ENCODE measurements at regions not wholly inside any gene's neighbourhood (a gene's known extent, or its start where the extent isn't known, plus 50 kb on each side); places are given as distances from the start of the nearest gene placed in this dataset.
A peak's percentile ranks its signal among the peaks of the same experiment; 100 is the strongest.

DNA sequence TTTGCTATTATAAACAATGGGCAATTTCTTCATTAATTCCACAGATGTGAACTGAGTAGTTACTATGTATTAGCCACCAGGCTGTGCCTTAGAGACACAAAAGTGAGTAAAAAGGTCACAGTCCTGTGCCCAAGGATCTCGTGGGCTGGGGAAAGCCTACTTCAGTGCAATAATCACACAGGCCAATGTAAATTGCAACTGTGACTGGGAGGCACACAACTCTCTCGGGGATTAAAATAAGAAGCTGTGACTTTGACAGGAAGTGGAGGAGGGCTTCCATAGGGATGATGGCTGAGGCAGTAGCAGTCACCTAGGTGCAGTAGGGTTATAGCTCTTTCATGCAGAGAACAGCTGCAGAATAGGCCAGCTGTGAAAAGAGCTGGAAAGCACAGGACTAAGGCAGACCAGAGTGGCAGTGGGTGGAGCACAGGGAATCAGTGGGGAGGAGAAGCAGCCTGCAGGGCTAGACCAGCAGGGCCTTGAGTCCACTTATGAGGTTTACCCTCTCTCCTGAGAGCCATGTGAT is 121.9 kb downstream of the MAB21L3 start:
- no peak for DNase-seq

- DNase-seq: no peak
Observed at GRCh38 chr1:116234429-116234828, 123.2 kb downstream of the MAB21L3 start.

GRCh38 chr1:116239916-116240315 is 128.7 kb downstream of the MAB21L3 start:
- no peak for DNase-seq

DNA sequence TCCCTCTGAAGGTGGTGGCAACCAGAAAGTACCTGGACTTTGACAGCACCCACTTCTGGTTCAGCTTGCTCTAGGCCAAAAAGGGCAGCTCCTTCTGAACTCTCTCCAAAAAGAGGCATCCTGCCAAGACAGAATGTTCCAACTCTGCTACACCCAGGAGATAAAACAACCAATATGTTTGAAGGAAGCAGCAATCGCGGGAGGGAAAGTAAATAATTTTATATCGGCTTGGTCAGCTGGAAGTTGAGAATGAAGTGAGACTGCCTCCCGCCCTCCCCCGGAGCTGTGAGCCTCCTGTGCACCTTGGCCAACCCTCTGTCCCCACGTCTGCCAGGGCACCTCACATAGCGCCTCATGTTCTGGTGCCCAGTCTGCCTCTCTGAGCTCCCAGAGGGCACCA is 130.3 kb upstream of the ATP1A1 start:
- no peak for DNase-seq

GRCh38 chr1:116243333-116244054 is 129.6 kb upstream of the ATP1A1 start:
- DNase-seq: no peak

GRCh38 chr1:116246174-116246573 is 126.9 kb upstream of the ATP1A1 start:
- DNase-seq: no peak

DNA sequence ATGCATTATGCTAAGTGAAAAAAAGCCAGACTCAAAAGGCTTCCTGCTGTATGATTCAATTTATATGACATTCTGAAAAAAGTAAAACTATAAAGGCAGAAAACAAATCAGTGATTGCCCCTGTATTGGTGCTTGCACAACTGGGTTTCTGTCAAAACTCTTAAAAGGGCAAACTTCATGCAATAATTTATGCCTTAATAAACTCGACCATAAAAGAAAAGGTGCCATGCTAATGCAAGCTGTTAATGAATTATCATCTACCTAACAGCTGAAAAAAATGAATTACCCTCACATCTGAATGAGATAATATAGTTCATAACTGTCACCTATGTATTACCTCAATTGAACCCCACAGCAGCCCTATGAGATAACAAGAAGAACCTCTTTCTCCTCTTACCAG is 120.8 kb upstream of the ATP1A1 start:
- no peak for DNase-seq

- DNase-seq: no peak
Observed at GRCh38 chr1:116252785-116253184, 120.3 kb upstream of the ATP1A1 start.

DNA sequence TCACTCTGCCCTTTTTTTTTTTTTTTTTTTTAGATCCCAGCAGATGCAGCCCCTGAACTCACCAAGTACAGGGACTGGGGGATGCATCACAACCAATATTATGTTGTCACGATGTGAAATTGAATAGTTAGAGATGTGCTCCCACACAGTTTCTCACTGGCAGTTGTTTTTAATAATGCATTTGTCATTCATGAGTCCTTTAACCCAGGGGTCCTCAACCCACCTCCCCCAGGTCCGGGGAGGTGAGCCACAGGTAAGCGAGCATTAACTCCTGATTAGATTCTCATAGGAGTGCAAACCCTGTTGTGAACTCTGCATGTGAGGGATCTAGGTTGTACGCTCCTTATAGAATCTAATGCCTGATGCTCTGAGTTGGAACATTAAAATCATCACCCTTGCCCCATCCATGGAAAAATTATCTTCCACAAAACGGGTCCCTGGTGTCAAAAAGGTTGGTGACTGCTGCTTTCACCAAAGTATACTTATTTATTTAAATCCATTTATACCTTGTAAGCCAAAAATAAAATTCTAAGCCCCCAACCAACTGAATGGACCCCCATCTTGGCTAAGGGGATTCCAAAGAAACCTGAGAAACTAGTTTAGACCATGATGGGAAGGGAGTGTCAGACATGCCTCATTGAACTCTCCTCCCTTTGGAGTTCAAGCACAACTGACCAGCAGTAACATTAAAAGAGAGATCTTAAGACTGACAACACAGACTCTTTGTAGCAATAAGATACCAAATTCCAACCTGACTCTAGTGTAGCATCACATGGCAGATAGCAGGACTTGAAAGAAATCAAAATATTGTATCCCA is 119.3 kb upstream of the ATP1A1 start:
- DNase-seq: no peak

DNA sequence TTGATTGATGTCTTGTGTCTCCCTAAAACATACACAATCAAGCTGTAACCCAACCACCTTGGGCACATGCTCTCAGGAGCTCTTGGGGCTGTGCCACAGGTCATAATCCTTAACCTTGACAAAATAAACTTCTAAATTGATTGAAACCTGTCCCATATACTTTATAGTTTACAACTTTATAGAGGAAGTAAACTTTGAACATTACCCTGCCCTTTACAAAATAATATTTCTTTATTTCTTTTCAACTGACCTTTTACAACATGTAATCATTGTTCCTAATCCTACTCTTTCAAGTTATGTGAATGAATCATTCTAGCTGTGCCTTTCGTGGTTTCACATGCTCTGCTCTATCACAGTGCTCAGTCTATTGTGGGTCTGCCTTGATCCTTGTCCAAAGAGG is 118.3 kb upstream of the ATP1A1 start:
- DNase-seq: no peak

DNA sequence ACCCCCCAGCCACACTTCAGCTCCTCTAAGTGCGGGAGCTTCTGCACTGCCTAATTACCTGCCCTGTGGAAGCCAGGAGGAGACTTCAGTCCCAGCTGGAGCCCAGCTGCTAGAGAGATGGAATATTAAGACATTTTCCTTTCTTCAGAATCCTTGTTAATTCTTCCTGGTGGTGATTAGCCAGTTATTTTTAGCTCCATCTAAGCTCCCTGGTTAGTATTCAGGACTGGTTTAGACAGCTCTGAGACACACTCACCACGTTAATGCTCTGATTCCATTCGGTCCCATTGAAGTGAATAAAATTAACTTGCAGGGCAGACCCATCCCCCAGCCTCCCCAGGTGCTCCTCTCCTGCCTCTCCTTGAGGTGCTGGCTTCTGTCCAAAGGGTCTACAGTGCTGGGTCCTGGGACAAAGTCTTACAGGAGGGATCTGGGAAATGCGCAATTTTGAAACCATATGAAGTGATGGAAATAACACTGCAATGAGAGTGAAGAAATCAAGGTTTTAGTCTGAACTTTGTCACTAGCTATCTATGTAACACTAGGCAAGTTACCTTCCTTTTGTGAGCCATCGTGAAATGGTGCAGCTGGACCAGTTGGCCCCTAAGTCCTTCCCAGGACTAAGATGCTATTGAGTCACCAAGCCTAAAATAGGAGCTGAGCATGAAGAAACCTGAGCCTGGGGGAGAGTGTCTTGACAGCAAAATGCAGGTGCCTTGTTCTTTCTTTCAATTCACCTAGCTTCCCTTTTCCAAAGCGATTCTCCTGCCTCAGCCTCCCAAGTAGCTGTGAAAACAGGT is 117.4 kb upstream of the ATP1A1 start:
- DNase-seq: peak; percentile 19

DNA sequence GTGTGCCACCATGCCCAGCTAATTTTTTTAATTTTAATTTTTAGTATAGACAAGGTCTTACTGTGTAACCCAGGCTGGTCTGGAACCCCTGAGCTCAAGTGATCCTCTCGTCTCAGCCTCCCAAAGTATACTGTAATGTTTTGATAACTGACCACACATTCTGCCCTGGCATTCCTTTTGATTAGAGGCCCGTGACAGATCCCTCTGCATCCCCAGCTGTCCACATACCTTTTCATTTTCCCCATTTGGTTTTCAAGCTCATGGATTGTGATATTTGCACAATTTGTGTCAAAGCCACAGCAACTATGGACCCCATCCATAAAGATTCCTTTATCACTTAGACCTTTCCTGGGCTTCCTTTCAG is 116.8 kb upstream of the ATP1A1 start:
- DNase-seq: no peak

DNA sequence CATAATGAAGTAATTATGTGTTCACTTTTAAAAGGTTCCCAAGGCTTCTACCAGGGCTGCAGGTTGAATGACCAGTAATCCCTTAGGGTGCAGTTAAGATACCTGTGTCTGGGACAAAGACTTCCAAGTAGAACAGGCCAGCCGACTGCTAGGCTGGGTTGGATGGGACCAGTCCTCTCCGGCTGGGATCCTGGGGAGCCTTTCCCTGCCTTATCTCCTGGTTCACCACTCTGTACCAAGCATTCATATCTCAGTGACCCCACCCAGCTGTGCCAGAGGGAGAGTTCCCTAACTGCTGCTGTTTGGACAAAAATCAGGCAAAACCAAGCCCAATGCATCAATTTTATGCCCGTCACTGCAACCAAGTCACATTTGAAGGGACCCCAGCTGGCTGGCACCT is 116.2 kb upstream of the ATP1A1 start:
- DNase-seq: no peak

DNA sequence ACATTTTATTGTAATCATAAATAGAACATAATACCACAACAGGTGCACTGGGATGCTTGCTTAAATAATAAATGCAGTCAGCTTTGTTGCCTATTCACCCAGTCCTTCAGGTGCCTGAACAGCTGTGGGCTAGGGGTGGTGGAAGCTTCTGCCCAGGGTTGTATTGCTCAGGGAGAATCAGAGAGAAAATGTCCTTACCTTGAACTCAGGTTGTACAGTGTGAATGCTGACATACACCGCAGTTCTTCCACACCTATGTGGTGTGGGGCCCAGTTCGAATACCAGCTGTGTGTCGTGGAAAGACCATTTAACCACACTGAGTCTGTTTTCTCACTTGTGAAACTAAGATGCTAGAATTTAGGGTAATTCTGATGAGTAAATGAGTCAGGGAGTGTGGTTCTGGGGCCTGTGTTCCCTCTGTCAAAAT is 115.7 kb upstream of the ATP1A1 start:
- DNase-seq: no peak

GRCh38 chr1:116257836-116258235 is 115.2 kb upstream of the ATP1A1 start:
- DNase-seq: no peak

DNA sequence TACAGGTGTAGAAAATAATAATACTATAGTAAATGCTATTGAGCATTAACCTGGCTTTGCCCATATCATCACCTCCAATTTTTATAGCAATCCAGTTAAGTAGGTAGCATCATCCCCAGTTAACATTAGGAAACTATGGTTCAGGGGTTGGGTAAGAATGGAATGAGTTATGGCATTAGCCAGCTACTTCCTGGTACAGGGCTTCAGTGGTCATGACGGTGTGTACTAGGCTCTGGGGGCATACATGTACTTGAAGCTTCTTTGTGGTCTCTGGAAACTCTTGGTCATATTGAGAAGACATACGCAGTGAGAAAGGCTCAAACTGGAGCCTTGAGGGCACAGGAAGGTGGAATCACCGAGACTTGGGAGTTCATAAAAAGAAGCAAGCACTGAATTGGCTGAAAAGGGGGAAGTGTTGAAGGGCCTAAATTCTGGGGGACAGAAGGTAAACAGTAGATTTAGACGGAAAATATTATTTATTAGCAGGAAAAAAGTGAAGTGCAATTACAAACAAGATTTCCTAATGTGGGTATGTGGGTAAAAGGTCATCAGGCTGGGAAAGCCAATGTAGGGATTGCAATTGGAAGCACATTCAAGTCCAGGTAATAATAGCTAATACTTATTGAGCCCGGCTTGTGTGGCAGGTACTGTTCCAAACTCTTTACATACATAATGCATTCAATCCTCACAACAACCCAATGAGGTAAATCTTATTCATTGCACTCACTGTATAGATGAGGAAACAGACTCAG is 114.2 kb upstream of the ATP1A1 start:
- DNase-seq: no peak

DNA sequence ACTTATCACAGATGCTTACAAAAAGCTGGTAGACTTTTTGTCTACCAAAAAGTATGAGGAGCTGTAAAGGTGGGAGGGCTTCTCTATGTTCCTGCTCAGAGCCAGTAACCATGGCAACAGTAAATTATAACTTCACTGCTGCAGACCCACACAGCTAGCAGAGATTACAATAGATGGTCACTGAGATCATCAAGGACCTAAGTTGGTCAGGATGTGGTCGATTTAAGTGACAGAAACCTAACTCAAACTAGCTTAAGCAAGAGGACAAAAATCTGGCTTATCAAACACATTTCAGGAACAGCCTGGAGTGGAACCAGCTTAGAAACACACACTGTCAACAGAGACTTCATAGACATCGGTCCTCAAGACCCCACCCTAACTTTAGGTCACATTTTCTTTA is 113.4 kb upstream of the ATP1A1 start:
- no peak for DNase-seq

GRCh38 chr1:116260115-116260514 is 112.9 kb upstream of the ATP1A1 start:
- DNase-seq: no peak

GRCh38 chr1:116260621-116261020 is 112.4 kb upstream of the ATP1A1 start:
- no peak for DNase-seq

DNA sequence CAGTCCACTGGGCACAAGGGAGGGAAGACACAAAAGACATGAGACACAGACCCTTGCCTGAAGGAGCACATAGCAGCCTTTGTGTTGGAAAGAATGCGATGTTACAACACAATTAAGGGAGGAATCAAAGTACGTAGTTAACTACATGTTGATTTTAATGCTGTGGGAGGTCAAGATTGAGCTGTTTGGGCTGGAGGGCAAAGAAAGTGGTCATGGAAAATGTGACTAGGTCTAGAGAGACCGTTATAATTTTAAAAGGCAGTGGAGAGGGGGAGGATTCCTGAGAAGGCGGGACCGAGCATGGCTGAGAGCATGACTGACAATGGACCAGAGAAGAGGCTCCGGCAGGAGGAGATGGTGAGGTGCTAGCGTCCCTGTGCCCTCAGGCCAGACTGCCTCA is 111.8 kb upstream of the ATP1A1 start:
- DNase-seq: no peak

GRCh38 chr1:116262207-116262994 is 110.6 kb upstream of the ATP1A1 start:
- no peak for DNase-seq

DNA sequence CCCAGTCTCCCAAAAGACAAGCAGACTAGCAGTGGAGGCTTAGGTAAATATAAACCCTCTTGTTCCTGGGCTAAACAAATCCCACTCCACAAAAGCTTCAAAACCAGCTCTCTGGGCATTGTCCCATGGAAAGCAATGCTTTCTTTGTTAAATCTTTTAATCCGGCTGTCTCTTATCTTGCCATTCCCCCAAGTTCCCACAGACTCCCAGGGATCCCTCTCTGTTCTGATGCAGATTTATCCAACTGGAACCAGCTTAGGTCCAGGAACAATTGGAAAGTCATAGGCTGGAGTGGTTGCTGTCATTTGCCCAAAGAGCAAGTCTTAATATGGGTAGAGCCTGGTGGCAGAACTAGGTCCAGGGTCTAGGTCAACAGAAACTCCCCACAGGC is 110.1 kb upstream of the ATP1A1 start:
- DNase-seq: no peak
